Stimulated activated CD4-positive, alpha-beta T cell treated with anti-CD3 and anti-CD28 coated beads, Interleukin-2, amount 100 ng/mL, for 24 hours (primary cell): ENCODE measurements at regions not wholly inside any gene's neighbourhood (a gene's known extent, or its start where the extent isn't known, plus 50 kb on each side); places are given as distances from the start of the nearest gene placed in this dataset.

Source experiments
- DNase-seq, 2 donors: peaks; one replicate each; pipeline ENCODE4 v3.0.0-alpha.2; 2020

DNA sequence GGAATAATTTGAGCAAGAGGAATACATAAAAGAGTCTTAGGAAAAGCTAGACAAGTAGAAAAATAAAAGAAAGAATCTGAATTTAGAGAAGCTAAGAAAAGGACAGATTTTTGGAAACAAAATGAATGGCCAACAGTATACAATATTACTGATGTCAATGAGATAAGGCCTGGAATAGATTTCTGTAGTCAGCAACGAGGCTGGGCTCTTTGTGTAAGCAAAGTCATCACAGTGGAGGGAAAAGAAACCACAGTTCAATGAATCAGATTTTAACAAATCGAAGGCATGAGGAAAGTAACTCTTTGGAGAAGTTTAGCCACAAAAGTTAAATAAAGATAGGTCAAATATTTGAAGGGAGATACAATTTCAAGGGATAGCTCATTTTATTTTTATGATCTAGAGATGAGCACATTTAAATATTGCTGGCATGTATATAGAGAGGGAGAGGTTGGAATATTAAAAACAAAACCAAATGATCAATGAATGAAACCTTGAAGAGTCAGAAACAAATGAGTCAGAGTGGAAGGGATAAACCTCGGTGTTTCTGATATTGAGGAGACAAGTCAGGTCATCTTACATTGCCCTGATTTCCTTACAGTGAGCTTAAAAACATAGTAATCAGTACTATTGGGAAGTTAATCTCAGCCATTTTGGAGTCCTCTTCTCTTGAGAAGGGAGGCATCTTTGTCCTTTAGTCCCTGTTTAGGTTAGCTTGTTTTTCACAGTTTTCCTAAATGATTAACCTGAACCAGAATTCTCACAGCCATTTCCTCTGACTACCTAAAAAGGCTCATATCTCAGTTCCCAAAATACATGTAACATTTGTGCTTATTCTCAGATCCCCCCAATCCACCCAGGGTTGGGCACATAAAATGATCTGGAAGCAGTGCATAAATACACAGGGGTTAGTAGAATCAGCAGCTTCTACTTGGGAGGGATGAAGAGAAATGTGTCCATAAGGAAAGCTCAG is 620.0 kb upstream of the B3GALT2 start:
- DNase-seq: no peak

DNA sequence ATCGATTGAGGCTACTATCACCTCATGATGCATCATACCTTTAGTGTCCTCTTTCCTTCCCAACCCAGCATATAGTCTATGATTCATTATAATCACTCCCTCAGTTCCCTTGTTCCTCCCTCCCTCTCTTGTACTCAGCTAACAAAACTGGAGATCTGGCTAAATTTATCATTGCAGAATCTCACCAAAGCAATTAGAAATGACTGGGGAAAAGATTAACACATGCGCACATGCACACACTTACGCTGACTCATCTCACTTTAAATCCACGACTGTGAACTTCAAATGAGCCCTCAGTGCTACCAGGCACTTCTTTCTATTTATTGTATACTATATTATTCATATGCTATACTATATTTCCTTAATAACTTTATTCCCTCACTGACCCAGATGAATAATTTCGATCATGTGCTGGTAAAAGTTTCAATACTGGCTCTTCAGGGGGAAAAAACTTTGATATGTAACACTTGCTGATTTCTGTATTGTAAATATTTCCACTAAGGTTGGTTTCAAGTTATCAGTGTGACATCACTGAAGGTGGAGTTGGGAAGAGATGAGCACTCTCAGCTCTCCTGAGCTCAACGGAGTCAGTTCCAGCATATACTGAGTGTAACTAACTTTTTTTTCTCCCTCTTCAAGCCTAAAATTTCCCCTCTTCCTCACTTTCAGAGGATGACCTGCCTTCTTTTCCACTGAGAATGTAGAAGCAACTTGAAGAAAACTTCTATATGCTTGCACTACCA is 613.7 kb upstream of the B3GALT2 start:
- DNase-seq: no peak

DNA sequence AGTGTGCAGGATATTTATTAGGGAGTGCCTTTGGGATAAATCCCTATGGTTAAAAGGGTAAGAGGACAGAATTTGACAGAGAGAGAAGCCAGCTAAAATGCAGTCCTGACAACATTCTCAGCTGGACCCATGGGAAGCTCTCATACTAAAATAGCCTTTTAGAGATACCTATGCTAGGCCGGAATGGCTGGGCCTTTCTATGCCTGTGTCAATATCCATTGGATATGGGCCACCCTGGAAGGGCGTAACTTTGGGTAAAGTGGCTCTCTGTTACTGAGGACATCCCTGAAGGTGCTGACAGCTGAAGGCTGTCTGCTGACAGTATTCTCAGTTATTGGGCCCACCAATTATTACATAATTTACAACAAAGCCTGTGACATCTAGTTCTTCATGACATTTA is 613.0 kb upstream of the B3GALT2 start:
- no peak for DNase-seq

DNA sequence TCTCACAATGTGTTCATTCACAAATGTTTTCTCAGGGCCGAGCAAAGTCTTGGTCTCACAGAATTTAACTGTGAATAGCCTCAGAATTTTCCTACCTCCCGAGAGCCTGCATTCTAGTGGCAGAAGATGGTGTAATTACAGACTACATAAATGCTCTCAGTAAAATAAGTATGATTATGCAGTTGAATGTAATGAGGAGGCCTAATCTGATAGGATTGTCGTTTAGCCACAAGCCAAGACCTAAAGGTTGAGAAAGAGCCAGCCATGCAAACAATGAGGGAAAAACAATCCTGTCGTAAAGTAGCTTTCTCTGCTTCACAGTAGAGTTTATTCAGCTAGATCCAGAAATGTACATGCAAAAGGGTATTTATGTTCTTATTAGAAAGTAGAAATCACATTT is 607.8 kb upstream of the B3GALT2 start:
- no peak for DNase-seq

DNA sequence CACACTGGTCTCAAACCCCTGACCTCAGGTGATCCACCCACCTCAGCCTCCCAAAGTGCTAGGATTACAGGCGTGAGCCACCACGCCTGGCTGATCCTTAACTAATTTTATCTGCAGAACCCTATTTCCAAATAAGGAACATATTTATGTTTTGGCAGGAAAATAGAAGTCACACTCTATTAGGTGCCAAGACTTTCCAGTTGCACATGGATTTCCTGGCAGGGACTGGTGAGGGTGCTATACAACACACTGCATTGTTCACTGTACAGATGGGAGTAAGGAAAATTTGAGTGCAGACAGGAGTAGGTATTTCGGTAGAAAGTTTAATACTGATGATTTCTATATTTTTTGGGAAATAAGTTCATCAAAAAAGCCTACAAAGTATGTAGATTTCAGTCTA is 605.3 kb upstream of the B3GALT2 start:
- no peak for DNase-seq

DNA sequence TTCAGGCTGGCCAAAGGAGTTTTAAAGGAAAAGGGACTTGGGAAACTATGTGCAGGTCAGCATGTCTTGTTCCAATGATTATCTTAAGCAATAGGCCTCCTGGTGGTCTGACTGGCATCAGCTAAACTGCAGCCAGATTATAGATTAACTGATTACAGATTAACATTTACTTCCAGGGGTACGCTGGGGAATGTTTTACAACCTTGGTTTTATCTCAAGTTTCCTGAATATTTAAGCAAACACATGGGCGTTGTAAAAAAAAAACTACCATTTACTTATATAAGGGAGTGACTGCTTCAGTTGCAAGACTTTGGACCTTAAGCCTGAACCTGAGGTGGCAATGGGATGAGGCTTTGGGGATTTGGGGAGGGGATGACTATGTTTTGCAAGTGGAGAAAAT is 600.6 kb upstream of the B3GALT2 start:
- DNase-seq: no peak

DNA sequence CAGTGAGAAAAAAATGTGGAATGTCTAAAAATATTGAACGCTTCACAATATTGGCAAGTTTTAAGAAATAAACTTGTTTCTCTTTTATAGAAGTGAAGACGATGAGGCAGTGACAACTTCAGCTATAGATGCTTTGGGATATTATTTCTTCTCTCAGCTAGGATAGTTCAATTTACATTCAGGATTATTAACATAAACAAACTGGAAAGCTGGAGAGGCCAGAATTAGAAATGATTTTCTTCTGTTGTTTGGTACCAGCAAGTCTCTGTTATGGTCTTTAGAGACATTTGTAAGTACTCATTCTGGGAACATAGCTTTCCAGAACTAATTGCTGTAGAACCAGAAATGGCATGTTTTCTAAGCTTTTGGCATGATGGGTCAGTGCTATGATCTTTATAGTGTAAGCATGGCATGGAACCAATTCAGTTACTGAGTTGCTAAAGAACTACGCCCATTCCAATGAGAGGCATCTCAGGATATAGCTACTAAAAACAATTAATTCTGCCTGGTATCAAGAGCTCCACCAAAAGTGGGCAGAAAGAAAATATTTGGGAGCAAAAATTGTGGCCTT is 599.5 kb upstream of the B3GALT2 start:
- no peak for DNase-seq

DNA sequence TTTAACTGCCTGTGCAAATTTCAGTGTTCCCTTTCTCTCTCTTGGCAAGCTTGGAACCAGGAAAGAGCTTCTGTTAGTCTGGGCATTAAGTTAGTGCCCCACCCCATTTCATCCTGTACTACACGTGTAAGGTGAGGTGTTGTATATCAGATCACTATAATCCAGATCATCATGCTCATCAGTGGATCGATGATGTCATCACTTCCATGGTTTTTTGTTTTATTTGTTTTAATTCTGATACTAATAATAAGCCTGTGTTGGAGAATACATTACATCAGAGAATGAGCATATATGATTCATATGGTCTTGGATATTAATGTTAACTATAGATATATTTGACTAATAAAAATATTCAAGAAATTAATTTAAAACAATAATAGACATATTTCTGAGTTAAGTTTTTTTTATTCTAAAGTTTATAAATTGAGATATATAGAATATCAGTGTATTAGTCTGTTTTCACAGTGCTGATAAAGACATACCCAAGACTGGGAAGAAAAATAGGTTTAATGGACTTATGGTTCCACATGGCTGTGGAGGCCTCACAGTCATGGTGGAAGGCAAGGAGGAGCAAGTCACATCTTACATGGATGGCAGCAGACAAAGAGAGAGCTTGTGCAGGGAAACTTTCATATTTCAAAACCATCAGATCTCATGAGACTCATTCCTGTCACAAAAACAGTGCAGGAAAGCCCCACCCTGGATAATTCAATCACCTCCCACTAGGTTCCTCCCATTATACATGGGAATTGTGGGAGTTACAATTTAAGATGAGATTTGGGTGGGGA is 588.3 kb upstream of the B3GALT2 start:
- no peak for DNase-seq

DNA sequence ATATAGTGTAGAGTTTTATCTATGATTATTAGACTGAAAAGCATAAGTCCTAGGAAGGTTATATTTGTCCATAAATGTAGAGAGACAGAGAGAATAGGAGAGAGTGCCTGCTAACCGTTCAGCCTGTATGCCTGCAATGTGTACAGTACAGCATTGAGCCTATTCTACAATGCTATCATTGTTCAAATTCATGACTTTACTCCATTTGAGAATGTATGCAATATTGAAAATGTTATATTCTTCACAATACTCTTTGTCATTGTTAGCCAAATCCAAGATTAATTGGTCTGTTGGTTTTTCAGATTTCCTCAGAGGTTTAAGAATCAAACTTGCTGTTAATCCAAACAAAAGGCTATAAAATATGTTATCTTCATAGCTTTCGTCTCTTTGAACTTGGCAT is 585.2 kb upstream of the B3GALT2 start:
- DNase-seq: no peak

DNA sequence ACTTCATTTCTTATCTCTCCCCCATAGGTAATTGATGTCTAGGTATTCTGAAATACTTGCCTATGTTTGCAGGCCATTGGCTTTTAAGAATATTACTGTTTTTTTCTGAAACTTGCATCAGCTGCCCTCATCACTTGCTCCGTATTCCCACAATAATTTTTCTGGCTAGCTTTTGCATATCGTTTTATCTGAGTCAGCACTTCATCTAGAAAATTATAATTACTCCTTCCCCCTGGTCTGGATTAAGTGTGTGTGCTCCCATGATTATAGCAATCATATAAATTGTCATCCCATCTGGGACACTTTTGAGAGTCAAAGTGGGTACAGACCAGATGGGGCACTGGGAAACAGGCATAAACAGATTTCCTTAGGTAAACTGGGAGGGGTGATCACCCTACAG is 583.2 kb upstream of the B3GALT2 start:
- DNase-seq: no peak

DNA sequence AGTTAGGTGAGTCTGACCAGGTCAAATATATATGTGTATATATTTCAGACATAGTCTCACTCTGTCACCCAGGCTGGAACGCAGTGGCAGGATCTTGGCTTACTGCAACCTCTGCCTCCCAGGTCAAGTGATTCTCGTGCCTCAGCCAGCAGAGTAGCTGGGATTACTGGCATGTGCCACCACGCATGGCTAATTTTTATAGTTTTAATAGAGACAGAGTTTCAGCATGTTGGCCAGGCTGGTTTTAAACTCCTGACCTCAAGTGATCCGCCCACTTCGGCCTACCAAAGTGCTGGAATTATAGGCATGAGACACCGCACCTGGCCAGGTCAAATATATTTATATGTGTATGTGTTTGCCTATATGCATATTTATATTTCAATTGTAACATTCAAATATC is 581.5 kb upstream of the B3GALT2 start:
- DNase-seq: no peak

DNA sequence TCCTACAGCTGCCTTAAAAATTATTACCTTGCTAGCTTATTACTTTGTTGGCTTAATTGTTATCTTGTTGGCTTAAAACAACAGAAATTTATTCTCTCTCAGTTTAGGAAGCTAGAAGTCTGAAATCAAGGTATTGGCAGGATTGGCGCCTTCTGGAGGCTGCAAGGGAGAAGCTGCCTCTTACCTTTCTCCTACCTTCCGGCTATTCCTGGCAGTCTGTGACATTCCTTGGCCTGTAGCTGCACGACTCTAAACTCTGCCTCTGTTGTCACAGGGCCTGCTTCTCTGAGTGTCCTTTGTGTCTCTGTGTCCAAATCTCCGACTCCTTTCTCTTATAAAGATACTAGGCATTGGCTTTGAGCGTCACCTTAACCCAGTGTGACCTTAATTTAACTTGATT is 579.9 kb upstream of the B3GALT2 start:
- no peak for DNase-seq

DNA sequence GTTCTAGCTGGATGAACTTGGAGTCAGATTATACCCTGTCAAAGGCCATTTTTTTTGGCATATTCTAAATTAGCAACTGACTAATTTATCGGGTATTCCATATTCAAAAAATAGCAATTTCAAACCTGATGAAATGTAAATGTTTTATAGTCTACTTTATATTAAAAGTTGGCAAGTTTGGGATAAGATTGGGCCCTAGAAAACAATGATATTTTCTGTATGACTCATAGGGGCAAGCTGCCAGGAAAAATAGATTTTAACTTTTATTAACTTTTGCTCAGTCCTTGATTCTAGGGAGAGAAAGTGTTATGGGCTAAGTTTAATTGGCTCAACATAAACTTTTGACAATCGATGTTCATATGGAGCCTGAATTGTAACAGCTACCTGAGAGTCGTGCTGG is 576.9 kb upstream of the B3GALT2 start:
- DNase-seq: no peak

DNA sequence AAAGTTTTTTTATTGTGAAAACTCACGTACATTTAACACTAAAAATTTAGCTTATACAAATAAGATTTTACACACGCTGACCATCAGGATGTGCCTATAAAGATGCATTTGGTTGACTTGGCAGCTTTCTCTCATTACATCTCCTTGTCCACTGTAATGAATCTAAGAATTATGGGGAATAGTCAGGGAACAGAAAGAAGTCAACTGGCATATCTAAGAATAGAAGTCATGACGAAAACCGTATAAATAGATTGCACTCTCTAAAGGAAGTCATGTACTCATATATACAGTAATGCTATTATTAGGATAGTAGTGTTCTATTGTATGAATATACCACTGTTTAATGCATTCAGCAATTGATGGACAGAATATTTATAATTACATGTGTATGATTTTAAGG is 575.8 kb upstream of the B3GALT2 start:
- no peak for DNase-seq

DNA sequence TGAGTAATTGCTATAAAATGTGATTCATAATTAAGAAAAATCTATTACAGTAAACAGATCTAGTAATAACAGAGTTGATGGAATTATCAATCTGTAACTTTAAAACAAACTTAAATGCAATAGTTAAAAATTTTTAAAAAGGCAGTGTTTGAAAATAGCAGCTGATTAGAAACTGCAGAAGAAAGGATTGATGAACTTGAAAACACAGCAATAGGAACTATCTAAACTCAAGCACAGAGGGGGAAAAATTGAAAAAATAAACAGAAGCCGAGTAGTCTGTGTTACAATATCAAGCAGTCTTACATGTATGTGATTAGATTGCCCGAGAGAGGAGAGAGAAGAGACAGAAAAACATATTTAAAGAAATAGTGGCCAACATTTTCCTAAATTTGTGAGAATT is 569.0 kb upstream of the B3GALT2 start:
- DNase-seq: no peak

DNA sequence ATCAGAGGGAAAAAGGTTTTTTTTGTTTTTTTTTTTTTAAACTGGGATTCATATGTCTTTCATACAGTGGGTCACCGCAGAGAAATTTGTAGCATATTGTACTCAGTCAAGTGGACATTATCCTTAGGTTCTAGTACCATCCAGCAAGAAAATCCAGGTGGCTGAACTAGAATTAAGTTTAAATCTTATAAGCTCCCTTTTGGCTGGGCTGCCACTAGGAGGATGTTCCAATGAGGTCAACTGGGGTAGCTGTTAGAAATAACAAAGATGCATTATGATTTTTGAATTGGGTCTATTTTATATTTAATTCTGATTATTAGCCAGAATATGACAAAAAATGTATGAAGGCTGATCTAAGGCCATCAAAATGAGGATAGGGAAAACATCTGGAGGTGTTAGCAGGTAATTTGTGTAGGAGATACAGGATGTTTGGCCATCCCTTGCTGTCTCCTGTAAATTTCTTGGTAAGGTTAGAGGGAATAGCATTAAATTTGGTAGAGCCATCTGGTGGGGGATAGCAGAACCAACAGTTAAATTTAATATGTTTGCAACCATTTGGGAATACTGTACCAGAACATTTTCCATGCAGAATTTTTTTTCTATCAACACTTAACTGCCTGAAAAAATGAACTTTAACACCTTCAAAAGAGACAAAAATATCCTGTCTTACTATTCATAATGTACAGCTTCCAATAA is 568.5 kb upstream of the B3GALT2 start:
- no peak for DNase-seq

DNA sequence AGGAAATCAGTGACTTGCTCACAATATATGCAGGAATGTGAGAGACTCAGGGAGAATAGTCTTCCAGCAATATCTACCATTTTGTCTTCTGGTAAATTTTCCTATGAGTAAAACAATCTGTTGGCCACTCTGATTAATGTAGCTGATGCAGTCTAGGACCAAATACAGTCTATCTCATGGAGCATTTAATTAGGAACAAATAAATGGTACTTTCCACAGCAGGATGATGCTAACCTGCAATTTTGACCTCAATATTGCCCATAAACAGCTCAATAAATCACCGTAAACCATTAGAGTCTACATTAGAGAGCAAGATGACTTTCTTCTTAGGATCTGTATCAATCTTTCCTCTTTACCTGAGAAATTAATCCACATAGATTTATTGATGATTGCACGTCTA is 567.7 kb upstream of the B3GALT2 start:
- no peak for DNase-seq

DNA sequence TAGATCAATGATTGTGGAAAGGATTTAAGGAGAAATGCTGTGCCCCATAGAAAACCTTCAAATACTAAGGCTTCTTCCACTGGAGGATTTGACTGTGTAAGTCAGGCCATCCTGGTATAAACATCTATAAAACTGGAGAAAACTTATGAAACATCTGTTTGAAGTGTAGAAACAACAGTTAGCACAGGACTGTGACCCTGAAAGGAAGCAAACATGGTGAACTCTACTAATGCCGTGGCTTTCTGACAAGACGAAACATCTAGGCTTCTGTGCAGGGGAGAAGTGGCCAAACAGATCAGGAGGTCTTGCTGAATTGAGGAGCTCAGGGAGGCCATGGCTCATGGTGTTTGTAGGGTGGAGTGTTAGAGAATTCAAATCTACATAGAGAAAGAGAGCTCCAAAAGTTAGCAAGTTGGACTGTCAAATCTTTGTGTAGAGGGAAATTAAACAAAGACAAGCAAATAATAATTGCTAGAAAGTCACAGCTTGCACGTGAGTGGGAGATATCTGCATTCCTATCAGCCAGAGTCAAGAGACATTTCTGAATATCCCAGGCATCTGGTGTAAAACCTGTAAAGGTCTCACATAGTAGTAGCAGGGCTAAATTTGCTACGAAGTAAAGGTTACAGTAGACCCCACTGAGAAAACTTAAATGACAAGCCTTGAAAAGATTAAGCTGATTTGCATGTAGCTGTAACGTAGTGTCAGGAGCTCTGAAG is 566.8 kb upstream of the B3GALT2 start:
- DNase-seq: no peak

DNA sequence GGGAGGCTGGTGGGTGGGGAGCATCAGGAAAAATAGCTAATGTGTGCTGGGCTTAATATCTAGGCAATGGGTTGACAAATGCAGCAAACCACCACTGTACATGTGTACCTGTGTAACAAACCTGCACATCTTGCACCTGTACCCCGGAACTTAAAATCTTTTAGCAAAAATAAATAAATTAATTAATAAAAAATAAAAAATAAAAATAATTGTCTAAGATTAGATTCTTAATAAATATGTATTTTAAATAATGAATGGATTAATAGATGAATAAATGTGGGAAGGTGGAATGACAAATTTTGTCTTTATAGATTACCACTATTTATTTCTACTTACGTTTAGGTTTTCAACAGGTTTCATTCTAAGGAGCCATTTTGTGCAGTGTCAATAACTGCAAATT is 563.5 kb upstream of the B3GALT2 start:
- DNase-seq: no peak

DNA sequence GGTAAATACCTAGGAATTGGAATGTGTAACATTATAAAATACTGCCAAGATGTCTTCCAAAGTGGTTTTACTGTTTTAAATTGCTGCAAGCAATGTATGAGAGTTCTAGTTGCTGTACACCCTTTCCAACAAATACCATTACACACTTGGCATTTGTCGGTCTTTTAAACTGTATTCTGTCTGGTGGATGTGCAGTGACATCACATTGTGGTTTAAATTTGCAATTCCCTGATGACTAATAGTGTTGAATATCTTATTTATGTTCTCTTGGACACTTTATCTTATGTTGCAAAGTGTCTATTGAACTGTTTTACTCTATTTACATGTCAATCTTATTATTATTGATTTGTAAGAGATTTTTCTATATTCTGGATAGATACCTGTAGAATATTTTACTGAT is 561.2 kb upstream of the B3GALT2 start:
- DNase-seq: no peak

DNA sequence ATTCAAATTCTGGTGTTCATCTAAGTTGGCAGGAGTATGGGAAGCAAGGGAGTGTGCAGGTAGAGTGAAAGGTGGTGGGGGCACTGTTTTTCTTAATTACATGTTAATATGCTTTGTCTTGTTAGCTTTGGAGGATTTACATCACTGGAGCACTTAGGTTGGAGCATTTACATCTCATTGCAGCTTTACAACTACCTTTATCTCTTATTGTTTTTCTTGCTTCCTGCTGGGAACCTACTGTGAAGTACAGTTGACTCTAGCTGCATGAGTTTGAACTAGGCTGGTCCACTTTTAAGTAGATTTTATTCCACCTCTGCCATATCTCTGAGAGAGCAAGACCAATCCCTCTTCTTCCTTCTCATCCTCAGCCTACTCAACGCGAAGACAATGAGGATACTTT is 554.8 kb upstream of the B3GALT2 start:
- no peak for DNase-seq

DNA sequence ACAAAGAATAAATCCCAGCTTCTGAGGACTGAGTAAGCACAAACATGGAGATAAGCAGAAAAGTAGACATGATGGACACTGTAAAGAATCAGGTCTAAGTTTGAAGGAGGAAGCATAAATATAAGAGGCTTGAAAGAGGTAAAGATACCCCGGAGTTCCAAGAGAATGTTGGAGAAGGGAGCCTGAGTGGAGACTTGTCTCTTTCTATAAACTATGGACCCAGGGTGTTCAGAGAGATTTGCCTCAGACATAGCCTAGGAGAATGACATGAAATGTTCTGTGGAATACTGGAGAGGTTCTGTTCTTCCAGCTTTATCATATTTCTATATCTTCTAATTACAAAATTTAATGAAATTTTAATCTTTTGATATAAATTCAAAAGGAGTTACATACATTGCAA is 554.3 kb upstream of the B3GALT2 start:
- DNase-seq: no peak
